ENCODE measurements at regions not wholly inside any gene's neighbourhood (a gene's known extent, or its start where the extent isn't known, plus 50 kb on each side); places are given as distances from the start of the nearest gene placed in this dataset.

DNA sequence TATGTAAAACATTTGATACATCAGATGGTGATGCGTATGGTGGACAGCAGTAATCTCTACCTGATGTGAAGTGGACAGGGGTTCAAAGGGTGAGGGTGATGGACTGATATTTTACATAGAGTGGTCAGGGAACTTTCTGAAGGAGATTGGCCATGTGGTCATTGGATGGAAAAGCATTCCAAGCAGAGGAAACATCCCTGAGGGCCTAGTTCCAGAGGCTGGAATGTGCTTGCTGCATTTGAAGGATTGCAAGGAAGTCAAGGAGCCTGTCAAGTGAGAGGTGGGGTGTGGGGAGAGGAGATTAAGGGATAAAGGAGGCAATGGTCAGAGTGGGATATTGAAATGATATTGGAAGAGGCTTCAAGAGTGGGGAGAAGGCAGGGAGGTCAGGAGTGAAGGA, 151.9 kb upstream of the NTM start:
- no peaks in the 10 kb centered on the region for H3K79me2 ChIP-seq (ENCODE audit: low read depth)
- peaks cover 3% of the 10 kb centered on the region for H3K27me3 Mint-ChIP-seq (ENCODE audit: insufficient read depth, low read depth)
- TF ChIP-seq EZH2 (IDR thresholded peaks at IDR 0.05) (no peak), EZH2phosphoT487 (IDR thresholded peaks at IDR 0.05) (no peak)
- TF ChIP-seq, protein P1, sequence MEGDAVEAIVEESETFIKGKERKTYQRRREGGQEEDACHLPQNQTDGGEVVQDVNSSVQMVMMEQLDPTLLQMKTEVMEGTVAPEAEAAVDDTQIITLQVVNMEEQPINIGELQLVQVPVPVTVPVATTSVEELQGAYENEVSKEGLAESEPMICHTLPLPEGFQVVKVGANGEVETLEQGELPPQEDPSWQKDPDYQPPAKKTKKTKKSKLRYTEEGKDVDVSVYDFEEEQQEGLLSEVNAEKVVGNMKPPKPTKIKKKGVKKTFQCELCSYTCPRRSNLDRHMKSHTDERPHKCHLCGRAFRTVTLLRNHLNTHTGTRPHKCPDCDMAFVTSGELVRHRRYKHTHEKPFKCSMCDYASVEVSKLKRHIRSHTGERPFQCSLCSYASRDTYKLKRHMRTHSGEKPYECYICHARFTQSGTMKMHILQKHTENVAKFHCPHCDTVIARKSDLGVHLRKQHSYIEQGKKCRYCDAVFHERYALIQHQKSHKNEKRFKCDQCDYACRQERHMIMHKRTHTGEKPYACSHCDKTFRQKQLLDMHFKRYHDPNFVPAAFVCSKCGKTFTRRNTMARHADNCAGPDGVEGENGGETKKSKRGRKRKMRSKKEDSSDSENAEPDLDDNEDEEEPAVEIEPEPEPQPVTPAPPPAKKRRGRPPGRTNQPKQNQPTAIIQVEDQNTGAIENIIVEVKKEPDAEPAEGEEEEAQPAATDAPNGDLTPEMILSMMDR (IDR thresholded peaks at IDR 0.05), result no peak
- no peaks in the 10 kb centered on the region for H3K9me3 Mint-ChIP-seq
- H2AFZ ChIP-seq (replicated peaks), result no peak overlapping the region
- DNase-seq (ENCODE audit: low spot score), result no peak
- no peak overlapping the region for H3K27ac ChIP-seq
- no peaks in the 10 kb centered on the region for H4K20me1 ChIP-seq (ENCODE audit: low read depth)
- H3K36me3 ChIP-seq, result no peaks in the 10 kb centered on the region
- no peak overlapping the region for H3K4me3 Mint-ChIP-seq
- H3K36me3 Mint-ChIP-seq, result no peaks in the 10 kb centered on the region
- H3K9me3 ChIP-seq (ENCODE audit: low read depth), result no peaks in the 10 kb centered on the region
- H3F3A ChIP-seq (ENCODE audit: low read depth), result peaks cover 7% of the 10 kb centered on the region
- peaks cover 13% of the 10 kb centered on the region for H3K4me1 Mint-ChIP-seq
- H3K4me3 ChIP-seq, result no peak overlapping the region
- no peaks in the 10 kb centered on the region for H3K27me3 ChIP-seq
- peaks cover 3% of the 10 kb centered on the region for H3K4me1 ChIP-seq
- H3K4me2 ChIP-seq, result no peak overlapping the region
- no peak overlapping the region for H3K27ac Mint-ChIP-seq
- no peak overlapping the region for H3K9ac ChIP-seq

DNA sequence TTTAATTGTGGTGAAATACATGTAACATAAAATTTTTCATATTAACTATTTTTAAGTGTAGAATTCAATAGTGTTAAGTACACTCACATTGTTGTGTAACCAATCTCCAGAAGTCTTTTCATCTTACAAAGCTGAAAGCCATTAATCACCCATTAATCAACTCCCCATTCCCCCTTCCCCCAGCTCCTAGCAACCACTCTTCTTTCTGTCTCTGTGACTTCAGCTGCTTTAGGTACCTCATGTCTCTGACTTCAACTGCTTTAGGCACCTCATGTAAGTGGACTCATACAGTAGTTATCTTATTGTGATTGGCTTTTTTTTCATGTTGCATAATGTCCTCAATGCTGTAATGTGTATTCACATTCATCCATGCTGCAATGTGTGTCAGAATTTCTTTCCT, 150.8 kb upstream of the NTM start:
- H3K4me3 Mint-ChIP-seq, result no peak overlapping the region
- Histone ChIP-seq H3F3A (ENCODE audit: low read depth) (peaks cover 18% of the 10 kb centered on the region), H3K9me3 (ENCODE audit: low read depth) (no peaks in the 10 kb centered on the region), H3K79me2 (ENCODE audit: low read depth) (no peaks in the 10 kb centered on the region), H4K20me1 (ENCODE audit: low read depth) (no peaks in the 10 kb centered on the region), H3K36me3 (no peaks in the 10 kb centered on the region), H3K27ac (no peak overlapping the region), H3K9ac (no peak overlapping the region), H2AFZ (replicated peaks) (no peak overlapping the region), H3K27me3 (no peaks in the 10 kb centered on the region), H3K4me2 (no peak overlapping the region), H3K4me1 (peaks cover 14% of the 10 kb centered on the region), H3K4me3 (no peak overlapping the region)
- no peaks in the 10 kb centered on the region for H3K36me3 Mint-ChIP-seq
- peaks cover 17% of the 10 kb centered on the region for H3K4me1 Mint-ChIP-seq
- peaks cover under 1% of the 10 kb centered on the region for H3K9me3 Mint-ChIP-seq
- TF ChIP-seq EZH2phosphoT487 (IDR thresholded peaks at IDR 0.05) (no peak), EZH2 (IDR thresholded peaks at IDR 0.05) (no peak)
- no peak overlapping the region for H3K27ac Mint-ChIP-seq
- DNase-seq (ENCODE audit: low spot score), result no peak
- peaks cover 3% of the 10 kb centered on the region for H3K27me3 Mint-ChIP-seq (ENCODE audit: insufficient read depth, low read depth)

DNA sequence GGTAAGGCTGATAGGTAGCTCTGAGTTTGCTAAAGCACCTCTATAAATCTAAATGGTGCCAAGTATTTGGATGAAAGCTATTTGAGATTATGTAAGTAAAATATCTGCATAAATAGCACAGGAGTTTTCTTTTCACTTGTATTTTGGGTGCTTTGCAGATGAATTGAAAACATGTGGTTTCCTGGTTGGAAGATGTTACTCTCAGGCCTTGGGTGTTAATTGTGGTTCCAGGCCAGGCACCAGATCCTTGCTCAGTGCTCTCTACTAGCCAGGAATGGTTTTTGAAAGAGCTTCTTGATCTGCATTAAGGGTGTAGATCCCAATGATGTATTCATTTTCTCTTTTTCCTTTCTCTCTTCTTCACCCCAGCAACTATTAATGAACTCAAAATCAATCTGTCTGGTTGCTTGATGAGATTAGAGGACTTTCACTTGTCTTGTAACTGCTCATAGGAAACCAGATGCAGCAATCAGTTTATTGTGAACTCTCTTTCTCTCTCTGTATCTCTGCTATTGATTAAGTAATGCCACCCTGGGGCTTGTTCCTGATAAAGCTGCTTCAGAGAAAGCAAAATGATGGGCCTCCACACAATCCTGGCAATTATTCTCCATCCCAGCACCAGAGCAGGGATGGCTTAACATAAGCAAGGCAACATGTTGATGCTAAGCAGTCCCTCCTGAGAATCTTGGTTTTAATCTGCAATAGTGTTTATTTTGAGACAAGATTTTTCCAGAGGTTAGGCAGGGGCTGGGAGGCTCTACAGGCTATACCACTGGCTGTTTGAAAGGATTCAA, 147.0 kb upstream of the NTM start:
- no peaks in the 10 kb centered on the region for H3K79me2 ChIP-seq (ENCODE audit: low read depth)
- peaks cover 15% of the 10 kb centered on the region for H3K4me1 ChIP-seq
- H3K36me3 ChIP-seq, result no peaks in the 10 kb centered on the region
- DNase-seq (ENCODE audit: low spot score), result no peak
- Mint-ChIP-seq H3K4me3 (no peak overlapping the region), H3K9me3 (peaks cover 7% of the 10 kb centered on the region), H3K27me3 (ENCODE audit: insufficient read depth, low read depth) (peaks cover 3% of the 10 kb centered on the region), H3K27ac (no peak overlapping the region), H3K36me3 (no peaks in the 10 kb centered on the region), H3K4me1 (peaks cover 16% of the 10 kb centered on the region)
- H4K20me1 ChIP-seq (ENCODE audit: low read depth), result no peaks in the 10 kb centered on the region
- H2AFZ ChIP-seq (replicated peaks), result peak overlapping the region; percentile 22
- peak overlapping the region; percentile 47 for H3K27ac ChIP-seq
- no peak overlapping the region for H3K9ac ChIP-seq
- H3K9me3 ChIP-seq (ENCODE audit: low read depth), result peaks cover 8% of the 10 kb centered on the region
- H3K4me3 ChIP-seq, result no peak overlapping the region
- H3K27me3 ChIP-seq, result no peaks in the 10 kb centered on the region
- H3K4me2 ChIP-seq, result peak overlapping the region; percentile 50
- TF ChIP-seq EZH2 (IDR thresholded peaks at IDR 0.05) (no peak), EZH2phosphoT487 (IDR thresholded peaks at IDR 0.05) (no peak)
- TF ChIP-seq, protein P1 (IDR thresholded peaks at IDR 0.05), result no peak
- peaks cover 19% of the 10 kb centered on the region for H3F3A ChIP-seq (ENCODE audit: low read depth)

DNA sequence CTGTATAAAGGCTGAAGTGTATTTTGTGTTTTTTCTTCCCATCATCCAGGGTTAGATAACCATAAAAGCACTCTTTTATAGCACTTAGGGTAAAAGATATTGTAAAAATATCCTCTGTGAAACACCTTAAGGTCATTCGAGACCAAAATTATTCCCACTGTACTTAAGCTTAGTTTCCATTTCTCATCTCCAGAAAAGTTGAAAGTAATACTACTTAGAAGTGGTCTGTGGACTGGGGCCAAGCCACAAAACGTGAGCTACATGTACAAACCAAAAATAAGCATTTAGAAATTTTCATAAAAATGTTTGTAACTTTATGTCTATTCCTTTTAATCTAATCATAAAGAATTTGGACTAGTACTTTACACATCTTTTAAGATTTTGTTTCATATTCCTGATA, 142.0 kb upstream of the NTM start:
- Histone ChIP-seq H3K9me3 (ENCODE audit: low read depth) (peaks cover 8% of the 10 kb centered on the region), H3K4me3 (no peak overlapping the region), H2AFZ (replicated peaks) (no peak overlapping the region), H3K4me2 (no peak overlapping the region), H4K20me1 (ENCODE audit: low read depth) (no peaks in the 10 kb centered on the region), H3K27me3 (no peaks in the 10 kb centered on the region), H3K79me2 (ENCODE audit: low read depth) (no peaks in the 10 kb centered on the region), H3K4me1 (peaks cover 14% of the 10 kb centered on the region), H3F3A (ENCODE audit: low read depth) (peaks cover 13% of the 10 kb centered on the region), H3K36me3 (no peaks in the 10 kb centered on the region), H3K9ac (no peak overlapping the region), H3K27ac (no peak overlapping the region)
- H3K4me3 Mint-ChIP-seq, result no peak overlapping the region
- peaks cover 7% of the 10 kb centered on the region for H3K9me3 Mint-ChIP-seq
- H3K36me3 Mint-ChIP-seq, result no peaks in the 10 kb centered on the region
- H3K27me3 Mint-ChIP-seq (ENCODE audit: insufficient read depth, low read depth), result peaks cover 6% of the 10 kb centered on the region
- peaks cover 15% of the 10 kb centered on the region for H3K4me1 Mint-ChIP-seq
- no peak overlapping the region for H3K27ac Mint-ChIP-seq
- TF ChIP-seq EZH2 (IDR thresholded peaks at IDR 0.05) (no peak), EZH2phosphoT487 (IDR thresholded peaks at IDR 0.05) (no peak)
- TF ChIP-seq, protein P1 (IDR thresholded peaks at IDR 0.05), result no peak
- no peak for DNase-seq (ENCODE audit: low spot score)
